Lung (tissue), 11 donors: ENCODE measurements at regions not wholly inside any gene's neighbourhood (a gene's known extent, or its start where the extent isn't known, plus 50 kb on each side); places are given as distances from the start of the nearest gene placed in this dataset.

Experiments
- ATAC-seq: fragments of 200-7000 bp; cut with Tn5 transposase; one replicate; pipeline ENCODE4 v1.9.1; 2020; ENCODE audit warnings: moderate number of reproducible peaks; ENCODE audit not compliant: insufficient read depth, low FRiP score
- DNase-seq, 3 donors: peaks; one replicate each; pipeline ENCODE4 v3.0.0-alpha.2; 2013 to 2017
- H3K27ac ChIP-seq, 2 donors: one replicate each; pipeline ENCODE4 v1.5.1; 2013; ENCODE audit warnings: mild to moderate bottlenecking in 2 of 2, moderate library complexity in 2 of 2, control low read depth in 1 of 2, inconsistent platforms in 1 of 2, low read depth in 1 of 2, low read length in 1 of 2
- H3K27me3 ChIP-seq, 3 donors: one replicate each; pipeline ENCODE4 v1.5.1; 2013; ENCODE audit warnings: low read length in 2 of 3; ENCODE audit not compliant: control insufficient read depth in 3 of 3, insufficient read depth in 3 of 3
- H3K36me3 ChIP-seq, 4 donors: one replicate each; pipeline ENCODE4 v1.5.1; 2013; ENCODE audit warnings: low read length in 4 of 4, mild to moderate bottlenecking in 1 of 4, moderate library complexity in 1 of 4; ENCODE audit not compliant: control insufficient read depth in 4 of 4, insufficient read depth in 4 of 4
- H3K4me1 ChIP-seq, 5 donors: one replicate each; pipeline ENCODE4 v1.5.1; 2013; ENCODE audit warnings: low read length in 5 of 5, mild to moderate bottlenecking in 2 of 5, moderate library complexity in 1 of 5; ENCODE audit not compliant: control insufficient read depth in 5 of 5, insufficient read depth in 5 of 5
- H3K4me3 ChIP-seq: one replicate; pipeline ENCODE4 v1.5.1; 2013; ENCODE audit warnings: mild to moderate bottlenecking, control low read depth, moderate library complexity
- H3K9ac ChIP-seq, 2 donors: one replicate each; pipeline ENCODE4 v1.5.1; 2013; ENCODE audit warnings: low read length in 2 of 2, control low read depth in 1 of 2; ENCODE audit not compliant: insufficient read depth in 1 of 2
- H3K9me3 ChIP-seq, 4 donors: one replicate each; pipeline ENCODE4 v1.5.1; 2013; ENCODE audit warnings: low read length in 3 of 4, mild to moderate bottlenecking in 1 of 4, moderate library complexity in 1 of 4; ENCODE audit not compliant: control insufficient read depth in 4 of 4, insufficient read depth in 3 of 4
- WGBS, 2 donors: extraction: QIAGEN DNeasy Blood & Tissue Kit; methylation state at CpG; one replicate each; pipeline ENCODE4 v1.1.7; 2013; 5-methylcytosine and 5-hydroxymethylcytosine counted together
- TF ChIP-seq, protein P1 (sequence below): IDR thresholded peaks from 2 replicates; pipeline ENCODE4 v1.5.1; 2012; ENCODE audit warnings: mild to moderate bottlenecking; ENCODE audit errors: control extremely low read depth, extremely low read depth
- donor health status: control.
- donor health status: control.
- donor health status: Bipolar disorder and iron deficiency.
- donor health status: healthy.
- donor health status: DM: yes; HTN: yes; CAD: no.

DNA sequence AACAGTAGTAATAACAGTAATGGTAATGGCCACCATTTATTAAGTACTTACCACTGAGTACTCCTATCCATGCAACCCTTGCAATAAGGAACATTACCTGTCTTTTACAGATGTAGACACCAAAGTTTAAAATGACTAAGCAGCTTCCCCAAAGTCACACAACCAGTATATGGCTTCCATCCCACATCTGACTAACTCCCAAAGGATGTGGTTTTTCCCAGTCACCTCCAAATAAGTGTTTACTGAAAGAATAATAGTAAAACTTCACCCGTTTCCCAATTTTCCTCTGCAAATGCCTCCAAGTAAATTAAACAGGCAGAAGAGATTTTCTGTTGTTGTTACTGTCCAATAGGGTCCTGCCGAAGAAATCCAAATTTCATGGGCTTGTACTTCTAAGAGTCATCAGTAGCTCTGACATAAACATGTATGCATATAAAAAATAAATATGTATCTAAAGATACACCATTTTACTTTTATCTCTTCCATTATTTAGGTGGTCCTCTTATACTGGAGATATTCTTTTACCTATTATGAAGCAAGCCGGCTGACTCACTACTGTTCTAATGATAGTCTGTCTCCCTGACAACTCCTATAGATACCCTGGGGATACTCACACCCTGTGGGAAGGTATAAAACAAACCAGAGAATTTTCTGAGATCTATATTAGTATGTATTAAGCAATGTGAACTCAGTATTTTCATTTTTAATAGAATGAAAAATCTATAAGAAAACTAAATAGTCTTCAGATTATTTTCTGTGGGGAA, 77.9 kb upstream of the ID4 start:
- H3K36me3 ChIP-seq = no peaks in the 10 kb centered on the region
- DNase-seq (no peak), ATAC-seq (no peak)

DNA sequence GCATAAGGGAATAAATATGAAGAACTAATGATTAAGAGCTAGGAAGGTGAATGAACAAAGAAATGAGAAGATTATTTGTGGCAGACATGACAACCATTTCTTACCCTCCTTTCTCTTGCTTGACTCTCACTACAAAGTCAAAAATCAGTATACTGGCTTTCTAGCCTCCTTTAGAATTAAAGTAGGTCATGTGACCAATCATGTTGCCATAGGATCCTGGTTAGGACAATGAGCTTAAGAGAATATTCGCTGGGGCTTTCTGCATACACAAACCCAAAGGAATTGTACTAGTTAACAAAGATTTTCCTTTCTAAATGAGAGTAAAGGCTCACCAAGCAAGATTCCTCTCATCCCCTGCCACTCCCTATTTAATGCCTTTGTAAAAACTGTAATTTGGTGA, 76.0 kb upstream of the ID4 start:
- ATAC-seq (no peak), DNase-seq (no peak)
- Histone ChIP-seq H3K36me3 (no peaks in the 10 kb centered on the region), H3K9ac (no peak overlapping the region), H3K4me3 (no peak overlapping the region), H3K27ac (no peak overlapping the region), H3K27me3 (no peaks in the 10 kb centered on the region), H3K4me1 (peaks cover 0 to 7% (median 0%) of the 10 kb centered on the region in 5 donors), H3K9me3 (no peaks in the 10 kb centered on the region)
- 79 to 86% methylated on average over 1 of the region's 1 CpG for WGBS, 2 donors
- TF ChIP-seq, protein P1, sequence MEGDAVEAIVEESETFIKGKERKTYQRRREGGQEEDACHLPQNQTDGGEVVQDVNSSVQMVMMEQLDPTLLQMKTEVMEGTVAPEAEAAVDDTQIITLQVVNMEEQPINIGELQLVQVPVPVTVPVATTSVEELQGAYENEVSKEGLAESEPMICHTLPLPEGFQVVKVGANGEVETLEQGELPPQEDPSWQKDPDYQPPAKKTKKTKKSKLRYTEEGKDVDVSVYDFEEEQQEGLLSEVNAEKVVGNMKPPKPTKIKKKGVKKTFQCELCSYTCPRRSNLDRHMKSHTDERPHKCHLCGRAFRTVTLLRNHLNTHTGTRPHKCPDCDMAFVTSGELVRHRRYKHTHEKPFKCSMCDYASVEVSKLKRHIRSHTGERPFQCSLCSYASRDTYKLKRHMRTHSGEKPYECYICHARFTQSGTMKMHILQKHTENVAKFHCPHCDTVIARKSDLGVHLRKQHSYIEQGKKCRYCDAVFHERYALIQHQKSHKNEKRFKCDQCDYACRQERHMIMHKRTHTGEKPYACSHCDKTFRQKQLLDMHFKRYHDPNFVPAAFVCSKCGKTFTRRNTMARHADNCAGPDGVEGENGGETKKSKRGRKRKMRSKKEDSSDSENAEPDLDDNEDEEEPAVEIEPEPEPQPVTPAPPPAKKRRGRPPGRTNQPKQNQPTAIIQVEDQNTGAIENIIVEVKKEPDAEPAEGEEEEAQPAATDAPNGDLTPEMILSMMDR = no peak

More for the DNA sequence above, 77.9 kb upstream of the ID4 start:
- TF ChIP-seq, protein P1 = no peak
- no peaks in the 10 kb centered on the region for H3K9me3 ChIP-seq
- H3K4me3 ChIP-seq = no peak overlapping the region
- H3K4me1 ChIP-seq = peaks cover 0 to 8% (median 0%) of the 10 kb centered on the region in 5 donors
- WGBS, 2 donors = 79 to 87% methylated on average over 3 of the region's 3 CpGs
- no peak overlapping the region for H3K9ac ChIP-seq
- no peaks in the 10 kb centered on the region for H3K27me3 ChIP-seq
- no peak overlapping the region for H3K27ac ChIP-seq

DNA sequence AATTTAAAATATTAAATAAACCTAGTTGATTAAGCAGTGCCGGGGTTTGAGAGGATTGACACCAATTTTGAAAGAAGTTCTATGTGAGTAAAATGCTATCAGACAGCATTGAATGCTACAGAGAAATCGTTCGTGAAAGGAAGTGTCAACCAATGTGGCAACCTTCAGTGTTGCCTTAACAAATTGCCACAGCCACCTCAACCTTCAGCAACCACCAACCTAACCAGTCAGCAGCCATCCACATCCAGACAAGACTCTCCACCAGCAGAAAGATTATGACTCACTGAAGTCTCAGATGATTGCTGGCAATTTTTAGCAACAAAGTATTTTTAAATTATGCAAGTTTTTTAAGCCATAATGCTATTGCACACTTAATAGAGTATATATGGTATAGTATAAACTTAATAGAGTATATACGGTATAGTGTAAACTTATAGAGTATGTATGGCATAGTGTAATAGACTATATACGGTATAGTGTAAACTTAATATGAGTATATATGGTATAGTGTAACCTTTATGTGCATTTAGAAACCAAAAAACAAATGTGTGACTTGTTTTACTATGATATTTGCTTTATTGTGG, 65.3 kb upstream of the ID4 start:
- Histone ChIP-seq H3K9ac (no peak overlapping the region), H3K4me1 (no peaks in the 10 kb centered on the region), H3K27ac (no peak overlapping the region), H3K9me3 (no peaks in the 10 kb centered on the region), H3K36me3 (no peaks in the 10 kb centered on the region), H3K27me3 (no peaks in the 10 kb centered on the region), H3K4me3 (no peak overlapping the region)
- WGBS, 2 donors = 79% methylated on average over 5 of the region's 5 CpGs
- DNase-seq (no peak), ATAC-seq (no peak)
- TF ChIP-seq, protein P1 = no peak

- no peak overlapping the region for H3K4me3 ChIP-seq
- H3K27ac ChIP-seq = no peak overlapping the region
- no peak overlapping the region for H3K9ac ChIP-seq
- H3K36me3 ChIP-seq = no peaks in the 10 kb centered on the region
- TF ChIP-seq, protein P1 = no peak
- ATAC-seq (no peak), DNase-seq (no peak)
- H3K4me1 ChIP-seq = no peaks in the 10 kb centered on the region
- H3K27me3 ChIP-seq = no peaks in the 10 kb centered on the region
- H3K9me3 ChIP-seq = no peaks in the 10 kb centered on the region
Measured at GRCh38 chr6:19772891-19773290, 64.3 kb upstream of the ID4 start.
